HG02763 (cell line): ENCODE measurements at regions not wholly inside any gene's neighbourhood (a gene's known extent, or its start where the extent isn't known, plus 50 kb on each side); places are given as distances from the start of the nearest gene placed in this dataset.

Experiments
- ATAC-seq: cut with Tn5 transposase; IDR thresholded peaks from one replicate; pipeline ENCODE4 v1.9.1; 2021; ENCODE audit warnings: mild to moderate bottlenecking, moderate library complexity; ENCODE audit not compliant: unreplicated experiment

DNA sequence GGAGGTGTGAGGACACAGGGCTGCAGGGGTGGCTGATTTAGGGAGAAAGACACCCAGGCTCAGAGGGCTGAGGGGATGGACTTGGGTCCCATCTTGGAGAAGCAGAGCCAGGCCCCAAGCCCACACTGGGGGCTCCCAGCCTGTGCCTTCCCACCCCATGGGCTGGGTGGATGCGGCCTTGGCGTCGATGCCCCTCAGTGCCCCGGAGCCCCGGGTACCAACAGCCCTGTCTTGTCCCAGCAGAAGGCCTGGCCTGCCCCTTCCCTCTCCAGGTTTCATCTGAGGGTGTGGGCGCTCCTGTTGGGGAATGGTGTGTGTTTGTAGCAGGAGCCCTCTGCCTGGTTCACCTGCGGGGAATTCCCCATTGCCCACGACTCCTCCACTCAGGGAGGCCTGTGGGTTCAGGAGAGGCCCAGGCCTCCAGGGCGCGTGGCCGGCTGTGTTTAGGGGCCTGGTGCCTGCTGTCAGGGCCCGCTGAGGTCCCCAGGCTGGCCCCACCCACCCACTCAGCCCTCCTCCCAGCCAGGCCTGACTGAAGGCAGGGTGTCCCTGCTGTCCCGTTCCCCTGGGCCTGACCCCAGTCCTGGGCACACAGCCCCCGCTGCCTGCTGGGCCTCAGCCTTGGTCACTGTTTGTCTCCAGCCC lies 51.1 kb upstream of the BEGAIN start:
- ATAC-seq, result no peak

DNA sequence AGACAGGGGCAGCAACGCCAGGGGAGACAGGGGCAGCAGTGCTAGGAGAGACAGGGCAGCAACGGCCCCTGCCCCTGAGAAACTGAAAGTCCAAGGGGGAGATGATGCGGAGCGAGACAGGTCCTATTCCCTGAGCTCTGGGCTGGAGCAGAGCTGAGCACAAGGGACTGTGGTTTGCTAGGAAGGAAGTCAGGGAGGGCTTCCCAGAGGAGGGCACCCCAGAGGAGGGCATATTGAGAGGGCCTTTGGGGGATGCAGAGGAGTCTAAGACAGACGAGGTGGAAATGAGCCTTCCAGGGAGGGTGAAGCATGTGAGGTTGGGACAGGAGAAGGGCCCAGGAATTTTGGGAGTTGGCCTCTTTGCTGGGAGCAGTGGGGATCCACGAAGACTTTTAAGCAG lies 52.1 kb upstream of the BEGAIN start:
- no peak for ATAC-seq

DNA sequence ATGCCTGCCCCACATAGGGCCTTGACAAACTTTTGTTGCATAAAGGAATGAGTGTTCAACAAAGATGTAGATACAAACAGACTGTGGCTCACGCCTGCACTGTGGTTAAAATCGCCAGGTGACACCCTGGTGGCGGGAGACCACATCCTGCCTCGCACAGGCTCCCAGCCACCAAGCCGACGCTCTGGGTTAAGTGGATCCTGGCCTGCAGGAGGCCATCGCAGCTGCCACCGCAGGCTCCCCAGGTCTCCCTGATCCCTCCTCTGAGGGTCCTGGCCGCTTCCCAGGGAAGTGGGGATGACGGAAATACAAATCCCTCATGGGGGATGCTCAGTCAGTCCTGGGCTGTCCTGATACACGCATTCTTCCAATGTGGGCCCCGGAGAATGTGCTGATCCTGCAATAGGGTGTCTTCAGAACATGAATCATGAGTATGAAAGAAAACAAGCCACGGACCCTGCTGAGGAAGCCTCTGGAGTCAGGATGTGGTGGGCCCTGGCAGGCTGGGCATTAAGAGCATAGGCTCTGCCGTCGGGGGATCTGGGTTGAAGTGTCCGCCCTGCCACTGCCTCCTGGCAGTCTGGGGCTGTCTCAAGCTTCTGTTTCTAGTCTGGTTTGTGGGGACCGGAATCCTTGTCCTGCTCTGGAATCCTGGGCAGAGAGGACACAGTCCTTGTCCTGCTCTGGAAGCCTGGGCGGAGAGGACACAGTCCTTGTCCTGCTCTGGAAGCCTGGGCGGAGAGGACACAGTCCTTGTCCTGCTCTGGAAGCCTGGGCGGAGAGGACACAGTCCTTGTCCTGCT lies 53.5 kb upstream of the BEGAIN start:
- ATAC-seq, result peak; percentile 92

DNA sequence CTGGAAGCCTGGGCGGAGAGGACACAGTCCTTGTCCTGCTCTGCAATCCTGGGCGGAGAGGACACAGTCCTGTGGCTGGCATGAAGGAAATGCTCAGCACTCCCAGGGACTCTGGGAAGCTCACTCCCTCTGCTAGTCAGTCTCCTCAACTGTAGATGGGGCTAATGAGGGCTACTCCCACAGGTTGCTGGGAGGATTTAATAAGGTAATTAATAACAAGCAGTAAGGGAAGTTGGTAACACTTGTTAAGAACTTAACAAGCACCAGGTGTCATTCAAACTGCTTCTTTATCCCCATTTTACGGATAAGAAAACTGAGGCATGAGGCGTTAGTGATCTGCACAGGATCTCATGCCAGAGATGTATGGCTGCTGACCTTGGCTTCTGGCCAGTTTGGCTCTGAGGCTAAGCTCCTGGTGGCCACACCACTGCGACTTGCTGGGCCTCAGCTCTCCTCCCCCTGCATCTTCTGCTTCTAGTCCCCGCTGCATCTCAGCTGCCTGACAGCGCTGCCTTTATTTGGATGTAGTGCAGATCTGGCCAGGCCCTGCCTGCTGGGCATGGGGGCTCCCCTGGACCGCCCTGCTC lies 54.1 kb upstream of the BEGAIN start:
- no peak for ATAC-seq

DNA sequence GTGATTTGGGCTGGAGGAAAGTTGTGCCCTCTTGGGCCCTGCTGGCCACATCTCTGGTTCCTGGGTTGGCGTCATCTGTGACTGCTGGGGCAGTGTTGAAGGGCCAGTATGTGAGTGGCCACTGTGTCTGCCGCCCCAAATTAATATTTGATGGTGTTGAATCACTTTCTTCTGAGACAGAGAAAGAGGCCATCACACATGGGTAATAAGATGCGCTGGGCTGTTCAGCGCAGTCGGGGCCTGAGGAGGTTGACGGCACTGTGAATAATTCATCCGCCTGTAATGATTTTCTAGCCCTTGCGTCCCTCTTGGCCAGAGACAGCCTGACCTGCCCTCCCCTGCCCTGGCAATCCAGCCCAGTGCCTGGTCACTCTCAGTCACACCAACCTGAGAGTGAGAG lies 56.2 kb upstream of the BEGAIN start:
- ATAC-seq, result no peak

DNA sequence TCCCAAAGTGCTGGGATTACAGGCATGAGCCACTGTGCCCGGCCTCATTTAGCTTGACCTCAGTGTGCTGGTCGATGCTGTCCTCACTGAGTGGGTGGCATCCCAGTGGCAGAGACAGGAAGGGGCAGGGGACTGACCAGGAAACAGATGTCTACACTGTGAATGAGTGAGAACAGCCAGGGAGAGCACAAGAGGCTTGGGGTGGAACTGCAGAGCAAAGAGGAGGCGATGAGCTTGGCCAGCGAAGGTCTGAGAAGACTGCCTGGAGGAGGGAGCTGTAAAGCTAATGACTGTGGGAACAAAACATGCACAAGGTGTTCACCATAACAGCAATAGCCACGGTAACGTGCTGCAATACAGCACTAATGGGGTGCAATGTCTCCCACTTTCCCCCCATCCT lies 57.2 kb upstream of the BEGAIN start:
- no peak for ATAC-seq

DNA sequence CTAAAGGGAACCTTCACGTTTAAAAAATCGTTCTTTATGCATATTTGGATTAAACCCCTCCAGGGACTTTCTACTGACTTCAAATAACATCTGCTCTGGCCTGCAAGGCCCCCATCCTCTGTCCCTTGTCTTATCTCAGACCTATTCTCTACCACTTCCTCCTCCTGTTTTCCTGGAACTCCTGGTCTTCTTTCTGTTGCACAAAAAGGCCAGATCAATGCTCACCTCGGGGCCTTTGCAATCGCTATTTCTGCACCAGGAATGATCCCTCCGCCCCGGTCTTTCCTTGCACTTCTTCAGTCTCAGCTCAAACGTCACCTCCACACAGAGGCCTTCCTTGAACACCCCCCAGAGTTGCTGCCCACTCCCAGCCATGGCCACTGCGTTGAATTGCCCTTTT lies 57.6 kb upstream of the BEGAIN start:
- ATAC-seq, result no peak

DNA sequence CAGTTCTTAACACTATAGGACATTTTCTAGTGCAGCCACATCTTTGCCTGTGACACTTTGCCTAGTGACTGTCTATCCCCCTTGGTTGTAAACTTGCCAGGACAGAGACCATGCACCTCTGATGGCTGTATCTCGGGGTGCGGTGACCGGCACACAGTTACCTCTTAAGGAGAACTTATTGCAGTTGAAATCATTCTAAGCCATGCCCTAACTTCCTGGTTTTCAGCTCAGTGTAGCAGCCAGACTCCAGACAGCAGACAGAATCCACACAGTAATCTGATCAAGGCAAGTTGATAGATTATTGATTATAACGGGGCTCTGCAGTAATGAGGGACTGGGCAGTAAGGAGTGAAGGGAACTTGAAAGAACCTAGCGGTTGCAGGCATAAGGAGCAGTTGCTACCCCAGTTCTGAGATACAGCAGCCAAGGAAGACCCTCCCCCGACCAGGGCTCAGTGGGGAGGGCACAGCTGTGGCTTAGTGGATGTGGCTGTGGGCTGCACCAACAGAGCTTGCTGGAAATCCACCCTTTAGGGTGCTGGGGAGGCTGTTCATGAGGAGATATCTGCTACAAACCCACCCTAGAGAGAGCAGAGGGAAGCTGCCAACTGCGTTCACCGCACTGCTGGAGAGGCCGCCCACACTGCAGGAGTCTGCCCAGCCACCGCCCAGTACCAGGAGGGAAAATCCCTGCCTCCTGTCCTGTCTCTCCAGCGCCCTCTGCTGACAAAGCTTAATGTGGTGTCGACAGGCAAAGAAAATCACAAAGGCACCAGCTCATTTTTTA lies 58.2 kb upstream of the BEGAIN start:
- ATAC-seq, result no peak

DNA sequence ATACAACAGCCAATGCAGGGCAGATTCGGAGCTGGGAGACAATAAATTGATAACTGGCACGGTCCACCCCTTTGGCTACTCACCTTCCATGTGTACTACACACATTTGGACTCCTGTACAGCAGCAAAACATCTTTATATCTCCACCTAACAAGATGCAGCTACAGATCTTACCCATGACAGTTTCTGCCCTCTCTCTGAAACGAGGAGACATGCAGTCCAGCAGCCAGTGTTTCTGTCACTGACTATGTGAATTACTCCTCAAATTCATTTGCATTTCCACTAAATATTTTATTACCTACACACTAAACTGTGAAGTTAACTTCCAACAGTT lies 58.7 kb upstream of the BEGAIN start:
- no peak for ATAC-seq

DNA sequence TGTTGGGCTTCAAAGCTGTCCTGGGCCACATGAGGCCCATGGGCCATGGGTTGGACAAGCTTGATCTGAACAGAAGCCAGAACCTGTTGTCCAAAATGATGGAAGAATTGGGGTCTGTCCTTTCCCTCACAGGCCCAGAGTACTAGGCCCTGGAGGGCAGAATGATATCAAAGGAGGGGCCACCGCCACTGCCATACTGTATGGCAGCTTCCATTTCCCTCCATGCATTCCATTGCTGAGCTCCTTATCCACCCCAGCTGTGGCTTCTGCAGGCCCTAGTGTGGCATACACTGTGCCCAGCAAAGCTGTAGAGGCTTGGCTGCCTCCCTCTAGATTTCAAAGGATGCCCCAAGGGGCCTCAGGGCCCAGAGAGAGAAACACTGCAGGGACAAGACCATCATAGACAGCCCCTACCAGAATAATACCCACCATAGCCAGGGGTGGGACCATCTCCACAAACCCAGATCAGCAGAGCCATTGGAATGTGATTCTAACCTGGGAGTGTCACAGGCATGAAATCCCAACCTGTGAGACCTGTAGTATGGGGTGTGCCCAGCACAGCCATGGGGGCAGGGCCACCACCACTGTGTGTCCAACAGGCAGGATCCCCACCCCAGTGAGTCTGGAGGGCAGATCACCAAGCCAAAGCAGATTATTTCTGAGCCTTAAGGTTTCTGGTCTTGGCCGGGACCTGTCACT lies 61.4 kb upstream of the BEGAIN start:
- no peak for ATAC-seq

DNA sequence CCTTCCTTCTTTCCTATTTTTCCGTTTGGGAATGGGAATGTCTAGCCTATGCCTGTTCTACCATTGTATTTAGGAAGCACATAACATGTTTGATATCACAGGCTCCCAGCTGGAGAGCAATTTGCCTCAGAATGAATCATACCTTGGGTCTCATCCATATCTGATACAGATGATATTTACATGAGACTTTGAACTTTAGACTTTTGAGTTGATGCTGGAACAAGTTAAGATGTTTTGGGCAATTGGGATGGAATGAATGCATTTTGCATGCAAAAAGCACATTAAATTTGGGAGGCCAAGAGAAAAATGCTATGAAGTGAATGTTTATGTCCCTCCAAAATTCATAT lies 61.9 kb upstream of the BEGAIN start:
- no peak for ATAC-seq

DNA sequence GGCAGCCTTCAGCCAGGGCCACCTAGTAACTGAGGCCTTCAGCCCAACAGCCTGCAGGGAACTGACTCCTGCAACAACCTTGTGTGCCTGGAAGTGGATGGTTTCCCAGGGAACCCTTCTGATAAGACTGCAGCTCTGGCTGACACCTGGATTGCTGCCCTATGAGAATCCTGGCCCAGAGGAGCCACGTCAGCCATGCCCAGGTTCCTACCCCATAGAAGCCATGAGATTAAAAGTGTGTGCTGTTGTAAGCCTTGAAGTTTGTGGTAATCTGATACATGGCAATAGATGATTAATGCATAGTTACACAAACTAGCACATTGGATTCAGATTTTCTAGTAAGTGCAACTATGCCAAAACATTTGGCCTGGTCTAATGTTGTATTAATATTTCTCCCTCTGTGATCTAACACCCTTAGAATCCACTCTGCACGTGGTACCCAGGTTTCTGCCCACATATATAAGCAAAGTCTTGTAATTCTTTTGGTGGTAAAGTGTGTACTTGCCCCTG lies 64.8 kb upstream of the BEGAIN start:
- no peak for ATAC-seq

DNA sequence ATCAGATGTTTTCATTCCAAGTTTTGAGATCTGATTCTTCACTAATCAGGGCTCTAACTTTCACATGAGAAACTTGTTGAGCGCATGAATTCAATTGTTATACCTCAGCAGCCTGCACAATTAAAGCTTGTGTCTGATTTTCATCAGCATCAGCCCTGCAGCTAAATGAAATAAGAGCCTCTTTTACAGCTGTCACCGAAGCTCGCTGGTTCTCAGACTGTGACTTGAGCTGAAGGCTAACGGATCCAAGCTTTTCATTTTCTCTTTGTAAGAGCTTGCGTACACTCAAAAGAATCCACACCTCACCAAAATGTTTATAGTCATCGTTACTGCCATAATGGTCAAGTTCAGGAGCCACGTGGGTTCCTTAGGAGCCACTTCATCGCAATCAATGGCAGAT lies 65.5 kb upstream of the BEGAIN start:
- no peak for ATAC-seq

DNA sequence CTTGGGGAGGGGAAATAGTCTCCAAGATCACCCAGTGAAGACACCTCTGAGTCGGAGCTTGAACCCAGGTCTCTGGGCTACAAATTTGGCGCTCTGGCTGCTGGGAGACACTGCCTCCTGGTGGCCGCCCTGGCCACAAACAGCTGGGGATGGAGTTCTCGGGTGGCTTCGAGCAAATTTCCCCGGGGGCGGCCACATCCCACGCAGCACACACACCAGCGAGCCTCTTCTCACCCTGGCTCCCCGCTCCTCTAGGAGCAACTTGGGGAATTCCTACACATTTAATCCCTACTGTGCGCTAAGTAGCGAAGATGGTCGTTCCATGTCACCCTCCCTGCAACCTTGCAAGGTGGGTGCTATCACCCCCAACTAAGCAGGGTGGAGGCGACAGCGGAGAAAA lies 66.2 kb upstream of the BEGAIN start:
- ATAC-seq, result no peak

DNA sequence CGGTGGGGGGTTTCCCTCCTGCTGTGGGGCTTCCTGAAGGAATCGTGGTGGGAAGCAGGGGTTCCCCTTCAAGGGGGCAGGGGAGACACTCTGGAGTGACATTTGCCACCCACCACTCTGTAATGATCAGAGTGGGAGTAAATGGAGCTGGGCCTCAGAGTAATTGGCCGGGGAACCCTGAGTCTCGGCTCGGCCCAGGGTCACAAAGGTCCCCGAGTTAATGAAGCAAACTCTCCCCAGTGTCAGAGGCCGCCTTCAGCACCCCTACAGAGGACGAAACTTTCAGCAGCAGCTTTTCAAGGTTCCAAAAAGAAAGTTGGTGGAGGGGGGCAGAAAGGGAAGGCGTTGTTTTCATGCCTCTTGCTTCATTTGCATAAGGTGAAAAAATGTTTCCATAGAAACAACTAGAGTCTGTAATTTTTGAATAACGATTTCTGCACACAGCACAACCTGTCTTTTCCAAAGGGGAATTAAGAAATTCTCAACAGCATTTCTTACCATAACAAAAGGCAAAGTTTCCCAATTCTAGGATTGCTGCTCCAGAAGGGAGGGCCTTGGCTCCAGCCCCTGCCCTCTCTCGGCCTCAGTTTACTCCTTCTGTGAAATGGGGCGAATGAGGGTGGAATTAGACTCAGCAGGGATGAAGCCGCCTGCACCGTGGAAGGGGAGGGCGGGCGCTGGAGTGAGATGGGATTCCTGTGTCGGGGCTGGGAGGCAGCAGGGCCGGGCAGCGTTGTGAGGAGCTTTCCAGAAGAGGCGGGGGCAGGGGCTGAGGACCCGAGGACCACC lies 67.0 kb upstream of the BEGAIN start:
- ATAC-seq, result no peak

DNA sequence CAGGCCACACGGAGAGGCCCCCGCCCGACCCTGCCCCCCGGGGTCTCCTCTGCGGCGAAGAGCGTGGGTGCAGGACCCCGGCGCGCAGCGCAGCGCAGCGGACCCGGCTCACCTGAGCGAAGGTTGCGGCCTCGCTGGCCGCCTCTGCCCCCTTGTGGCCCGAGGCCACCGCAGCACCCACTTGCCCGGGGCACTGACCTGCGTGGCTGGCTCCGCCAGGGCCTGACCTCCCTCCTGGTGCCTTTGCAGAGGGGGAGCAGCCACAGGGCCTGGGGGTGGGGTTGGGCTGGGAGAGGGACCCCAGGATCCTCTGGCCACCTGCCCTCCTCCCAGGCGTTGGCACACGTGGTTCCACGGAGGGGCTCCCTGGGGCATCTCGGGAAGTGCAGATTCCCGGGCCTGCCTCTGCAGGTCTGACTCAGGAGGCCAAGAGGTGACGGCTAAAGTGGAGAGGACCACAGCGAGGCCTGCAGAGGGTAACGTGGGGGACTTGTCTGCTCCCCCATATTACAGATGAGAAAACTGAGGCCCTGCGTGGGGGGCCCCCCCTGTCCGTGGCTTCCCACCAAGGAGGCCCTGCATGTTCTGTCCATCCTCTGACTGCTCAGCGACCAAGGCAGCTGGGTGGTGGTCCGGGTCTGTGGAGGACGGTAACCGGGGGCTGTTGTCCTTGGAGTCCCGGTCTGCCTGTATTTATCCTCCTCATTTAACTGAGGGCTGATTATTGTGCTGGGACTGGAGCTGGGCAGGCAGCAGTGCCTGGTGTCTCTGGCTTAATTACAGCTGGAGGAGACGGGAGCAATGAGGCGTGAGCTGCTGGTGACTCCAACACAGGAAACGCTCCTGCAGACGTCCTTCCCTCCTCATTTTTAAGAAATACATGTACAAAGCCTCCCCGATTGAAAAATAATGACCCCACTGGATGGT lies 67.9 kb upstream of the BEGAIN start:
- ATAC-seq, result no peak

DNA sequence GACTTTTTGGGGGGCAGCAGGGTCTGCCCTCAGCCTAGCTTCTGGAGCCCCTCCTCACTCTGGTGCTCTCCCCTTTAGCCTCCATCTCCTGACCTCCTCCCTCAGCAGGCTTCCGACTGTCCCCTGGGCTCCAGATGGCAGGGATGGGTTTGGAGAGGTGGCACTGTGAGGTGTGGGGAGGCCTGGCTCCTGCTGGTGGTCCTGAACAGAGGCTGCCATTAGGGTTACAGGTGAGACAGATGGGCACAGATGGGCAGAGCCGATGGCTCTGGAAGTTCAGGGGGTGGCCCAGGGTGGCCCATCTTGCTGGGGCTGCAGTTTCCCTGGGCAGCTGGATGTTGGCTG lies 68.5 kb upstream of the BEGAIN start:
- no peak for ATAC-seq

DNA sequence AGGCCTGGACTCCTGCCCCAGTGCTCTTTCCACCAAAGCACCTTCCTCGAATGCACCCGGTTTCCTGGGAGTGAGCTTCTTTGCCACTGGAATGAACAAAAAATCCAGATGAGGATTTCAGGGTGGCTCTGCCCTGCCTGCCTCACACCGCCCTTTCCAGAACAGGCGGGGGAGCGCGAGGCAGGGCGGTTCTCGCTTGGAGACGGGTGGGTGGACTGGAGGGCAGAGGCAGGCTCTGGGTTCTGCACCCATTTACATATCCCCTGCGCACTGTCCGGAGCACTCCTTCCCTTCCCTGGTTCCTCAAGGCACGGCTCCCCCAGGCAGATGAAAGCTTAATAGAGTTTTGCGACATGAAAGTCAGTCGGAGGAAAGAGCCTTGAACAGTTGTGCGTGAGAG lies 69.7 kb upstream of the DLK1 start:
- no peak for ATAC-seq

DNA sequence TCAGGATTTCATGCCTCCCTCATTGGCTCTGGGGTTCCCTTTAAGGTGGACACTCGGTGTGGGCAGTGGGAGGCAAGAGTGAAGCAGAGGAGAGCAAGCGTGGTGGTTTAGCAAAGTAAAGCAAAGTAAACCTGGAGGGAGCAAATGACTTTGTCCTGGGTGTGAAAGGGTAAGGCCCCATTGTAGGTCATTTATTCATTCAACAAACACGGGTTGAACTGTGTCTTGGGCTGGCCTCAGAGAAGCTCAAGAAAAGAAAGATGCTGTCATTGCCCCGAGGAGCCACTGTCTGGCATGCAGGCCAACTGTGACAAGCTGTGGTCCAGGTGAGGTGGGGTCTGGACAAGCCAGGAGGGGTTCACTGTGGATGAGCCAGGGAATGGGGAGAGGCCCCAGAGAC lies 68.9 kb upstream of the DLK1 start:
- no peak for ATAC-seq
